ENCODE measurements at regions not wholly inside any gene's neighbourhood (a gene's known extent, or its start where the extent isn't known, plus 50 kb on each side); places are given as distances from the start of the nearest gene placed in this dataset.

DNA sequence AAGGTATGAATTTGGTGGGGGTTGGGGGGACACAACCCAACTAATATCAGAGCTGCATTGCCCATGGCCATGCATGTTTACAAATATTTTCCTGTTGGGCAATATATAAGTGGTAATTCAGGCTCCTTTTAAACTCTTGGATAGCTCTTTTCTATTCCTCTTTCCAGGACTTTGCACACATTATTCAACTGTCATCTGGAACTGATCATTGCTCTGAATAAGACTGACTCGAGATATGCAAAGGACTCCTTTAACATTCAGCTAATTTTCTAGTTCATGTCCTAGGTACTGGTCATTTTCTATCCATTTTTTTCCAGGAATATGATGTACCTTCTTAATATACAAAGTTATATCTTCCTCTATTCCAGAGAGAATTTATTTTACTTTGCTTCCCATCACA is 89.5 kb upstream of the STK32A start:
- TF ChIP-seq OSR1 (CRISPR knock-in tag; IDR thresholded peaks at IDR 0.05) (no peak), BACH2 (CRISPR knock-in tag; IDR thresholded peaks at IDR 0.05; ENCODE audit: borderline replicate concordance) (no peak), ZFP3 (CRISPR knock-in tag; IDR thresholded peaks at IDR 0.05) (no peak)

All from SK-N-SH treated with all-trans-retinoic acid at 6 μM for 48 hours (cell line).